Activated CD8-positive, alpha-beta memory T cell treated with anti-CD3 and anti-CD28 coated beads, Interleukin-2, amount 10 ng/mL, durations not matched to agents 7 days and 5 days (primary cell): ENCODE measurements at regions not wholly inside any gene's neighbourhood (a gene's known extent, or its start where the extent isn't known, plus 50 kb on each side); places are given as distances from the start of the nearest gene placed in this dataset. TPM values are rescaled to one million over a fixed set of nuclear protein-coding genes. Genes with fewer than 3 reads are reported as not detected.
A peak's percentile ranks its signal among the peaks of the same experiment; 100 is the strongest.

Source experiments
- ATAC-seq: fragments of 150-1000 bp; cut with Tn5 transposase; one replicate; pipeline ENCODE4 v1.10.0; 2021; ENCODE audit warnings: moderate library complexity
- CTCF ChIA-PET: fragments of 350-600 bp; sonication (Branson Sonifier 250); formaldehyde crosslinking; loops from one replicate; lab custom pipeline; 2021; ENCODE audit warnings: antibody characterized with exemption; lab: Charles Lee
- DNase-seq: peaks from one replicate; pipeline ENCODE4 v3.0.0-alpha.2; 2020
- H3K27ac Mint-ChIP-seq: one replicate; pipeline ENCODE4 v1.8.0; 2021; ENCODE audit warnings: mild to moderate bottlenecking, mixed read lengths
- H3K27me3 Mint-ChIP-seq: one replicate; pipeline ENCODE4 v1.8.0; 2021; ENCODE audit warnings: mixed read lengths
- H3K36me3 Mint-ChIP-seq: one replicate; pipeline ENCODE4 v1.8.0; 2021; ENCODE audit warnings: mild to moderate bottlenecking, mixed read lengths
- H3K4me1 Mint-ChIP-seq: one replicate; pipeline ENCODE4 v1.8.0; 2021; ENCODE audit warnings: mixed read lengths
- H3K4me3 Mint-ChIP-seq: one replicate; pipeline ENCODE4 v1.8.0; 2021; ENCODE audit warnings: mild to moderate bottlenecking, moderate library complexity, mixed read lengths
- H3K9me3 Mint-ChIP-seq: one replicate; pipeline ENCODE4 v1.8.0; 2022; ENCODE audit warnings: low read depth, mixed read lengths
- microRNA-seq: library from miRNA; unstranded; fragments of <30 nt; microRNA quantifications from one replicate; pipeline ENCODE4 v1.2.0, GENCODE V29; 2022

GRCh38 chr2:177147834-177148445, 64.7 kb upstream of the HNRNPA3 start:
- H3K27me3 Mint-ChIP-seq = peaks cover 62% of the 10 kb centered on the region
- H3K9me3 Mint-ChIP-seq = no peaks in the 10 kb centered on the region
- H3K27ac Mint-ChIP-seq = no peak overlapping the region
- DNase-seq (no peak), ATAC-seq (no peak)
- no peaks in the 10 kb centered on the region for H3K36me3 Mint-ChIP-seq
- H3K4me3 Mint-ChIP-seq = peak overlapping the region; percentile 88
- CTCF ChIA-PET = interaction anchor here (0.6 to 4.6 kb wide), 56 partner anchors 9 to 1037 kb away, joined by 3 to 50 read pairs (median 5); partner anchors contain the start of genes AGPS and NFE2L2
- H3K4me1 Mint-ChIP-seq = peaks cover 25% of the 10 kb centered on the region

GRCh38 chr2:177148477-177149154, 64.0 kb upstream of the HNRNPA3 start:
- peaks cover 25% of the 10 kb centered on the region for H3K4me1 Mint-ChIP-seq
- CTCF ChIA-PET = interaction anchor here (0.5 to 4.6 kb wide), 74 partner anchors 8 to 1038 kb away, joined by 3 to 50 read pairs (median 4); partner anchors contain the start of genes AGPS and NFE2L2
- H3K9me3 Mint-ChIP-seq = no peaks in the 10 kb centered on the region
- H3K4me3 Mint-ChIP-seq = peak overlapping the region; percentile 88
- peak overlapping the region; percentile 67 for H3K27ac Mint-ChIP-seq
- DNase-seq (peak; percentile 86), ATAC-seq (peak; percentile 97)
- H3K27me3 Mint-ChIP-seq = peaks cover 61% of the 10 kb centered on the region
- no peaks in the 10 kb centered on the region for H3K36me3 Mint-ChIP-seq

GRCh38 chr2:177149155-177149503, 63.5 kb upstream of the HNRNPA3 start:
- peak overlapping the region; percentile 88 for H3K4me3 Mint-ChIP-seq
- H3K36me3 Mint-ChIP-seq = no peaks in the 10 kb centered on the region
- peaks cover 25% of the 10 kb centered on the region for H3K4me1 Mint-ChIP-seq
- H3K27ac Mint-ChIP-seq = no peak overlapping the region
- H3K9me3 Mint-ChIP-seq = no peaks in the 10 kb centered on the region
- DNase-seq (no peak), ATAC-seq (no peak)
- CTCF ChIA-PET = interaction anchor here (0.5 to 4.6 kb wide), 60 partner anchors 8 to 1038 kb away, joined by 3 to 50 read pairs (median 4); partner anchors contain the start of gene AGPS
- peaks cover 58% of the 10 kb centered on the region for H3K27me3 Mint-ChIP-seq

- Mint-ChIP-seq H3K27ac (no peak overlapping the region), H3K9me3 (no peaks in the 10 kb centered on the region), H3K36me3 (no peaks in the 10 kb centered on the region), H3K4me3 (no peak overlapping the region), H3K4me1 (peaks cover 8% of the 10 kb centered on the region), H3K27me3 (peaks cover 32% of the 10 kb centered on the region)
- DNase-seq = no peak
- no peak for ATAC-seq
- CTCF ChIA-PET = interaction anchor here (2.3 kb wide), 1 partner anchor 11 kb away, joined by 9 read pairs; no protein-coding TSS in a partner anchor
Measured at GRCh38 chr2:177153805-177154204, 58.8 kb upstream of the HNRNPA3 start.

GRCh38 chr2:177154809-177155208, 57.8 kb upstream of the HNRNPA3 start:
- CTCF ChIA-PET = interaction anchor here (1.3 to 2.3 kb wide), 2 partner anchors 10 to 134 kb away, joined by 3 to 9 read pairs; no protein-coding TSS in a partner anchor
- no peak overlapping the region for H3K27ac Mint-ChIP-seq
- no peaks in the 10 kb centered on the region for H3K9me3 Mint-ChIP-seq

GRCh38 chr2:177155631-177156030, 57.0 kb upstream of the HNRNPA3 start:
- peaks cover 22% of the 10 kb centered on the region for H3K27me3 Mint-ChIP-seq
- no peak overlapping the region for H3K27ac Mint-ChIP-seq
- CTCF ChIA-PET = interaction anchor here (1.2 to 3.9 kb wide), 4 partner anchors 7 to 133 kb away, joined by 3 to 20 read pairs (median 7); no protein-coding TSS in a partner anchor
- H3K36me3 Mint-ChIP-seq = no peaks in the 10 kb centered on the region
- peaks cover 1% of the 10 kb centered on the region for H3K4me1 Mint-ChIP-seq
- no peaks in the 10 kb centered on the region for H3K9me3 Mint-ChIP-seq
- DNase-seq (no peak), ATAC-seq (no peak)
- H3K4me3 Mint-ChIP-seq = no peak overlapping the region

More at GRCh38 chr2:177154809-177155208, 57.8 kb upstream of the HNRNPA3 start:
- no peak for DNase-seq
- no peak for ATAC-seq
- no peaks in the 10 kb centered on the region for H3K36me3 Mint-ChIP-seq
- H3K4me1 Mint-ChIP-seq = peaks cover 3% of the 10 kb centered on the region
- H3K4me3 Mint-ChIP-seq = no peak overlapping the region
- peaks cover 24% of the 10 kb centered on the region for H3K27me3 Mint-ChIP-seq

GRCh38 chr2:177161741-177162460, 50.7 kb upstream of the HNRNPA3 start:
- no peaks in the 10 kb centered on the region for H3K36me3 Mint-ChIP-seq
- no peak for DNase-seq
- H3K4me1 Mint-ChIP-seq = peaks cover 16% of the 10 kb centered on the region
- H3K27ac Mint-ChIP-seq = no peak overlapping the region
- peak; percentile 38 for ATAC-seq
- no peaks in the 10 kb centered on the region for H3K9me3 Mint-ChIP-seq
- H3K27me3 Mint-ChIP-seq = peaks cover 4% of the 10 kb centered on the region
- H3K4me3 Mint-ChIP-seq = no peak overlapping the region
- CTCF ChIA-PET = interaction anchor here (0.8 to 6.7 kb wide), 8 partner anchors 13 to 255 kb away, joined by 3 to 78 read pairs (median 4); no protein-coding TSS in a partner anchor

Small RNA genes lying in the stretch of these regions (microRNA-seq; reads per million reads assigned to microRNA genes)
- not detected for gene MIR1246
